ENCODE measurements at regions not wholly inside any gene's neighbourhood (a gene's known extent, or its start where the extent isn't known, plus 50 kb on each side); places are given as distances from the start of the nearest gene placed in this dataset.

GRCh38 chr1:234838182-234838581 lies 228.2 kb upstream of the IRF2BP2 start:
- H3K4me3 Mint-ChIP-seq: no peak overlapping the region
- H3K4me3 ChIP-seq: no peak overlapping the region
- H3K27me3 ChIP-seq: no peaks in the 10 kb centered on the region
- no peak overlapping the region for H3K27ac Mint-ChIP-seq
- H3K9me3 ChIP-seq (ENCODE audit: low read depth): peaks cover 2% of the 10 kb centered on the region
- no peaks in the 10 kb centered on the region for H3K36me3 ChIP-seq
- no peaks in the 10 kb centered on the region for H3K79me2 ChIP-seq (ENCODE audit: low read depth)
- no peak overlapping the region for H2AFZ ChIP-seq (replicated peaks)
- H3K9ac ChIP-seq: no peak overlapping the region
- no peak for DNase-seq (ENCODE audit: low spot score)
- peaks cover 7% of the 10 kb centered on the region for H3K9me3 Mint-ChIP-seq
- H3K4me1 ChIP-seq: no peaks in the 10 kb centered on the region
- no peak overlapping the region for H3K4me2 ChIP-seq
- no peaks in the 10 kb centered on the region for H3K36me3 Mint-ChIP-seq
- H4K20me1 ChIP-seq (ENCODE audit: low read depth): no peaks in the 10 kb centered on the region
- TF ChIP-seq, protein P1, sequence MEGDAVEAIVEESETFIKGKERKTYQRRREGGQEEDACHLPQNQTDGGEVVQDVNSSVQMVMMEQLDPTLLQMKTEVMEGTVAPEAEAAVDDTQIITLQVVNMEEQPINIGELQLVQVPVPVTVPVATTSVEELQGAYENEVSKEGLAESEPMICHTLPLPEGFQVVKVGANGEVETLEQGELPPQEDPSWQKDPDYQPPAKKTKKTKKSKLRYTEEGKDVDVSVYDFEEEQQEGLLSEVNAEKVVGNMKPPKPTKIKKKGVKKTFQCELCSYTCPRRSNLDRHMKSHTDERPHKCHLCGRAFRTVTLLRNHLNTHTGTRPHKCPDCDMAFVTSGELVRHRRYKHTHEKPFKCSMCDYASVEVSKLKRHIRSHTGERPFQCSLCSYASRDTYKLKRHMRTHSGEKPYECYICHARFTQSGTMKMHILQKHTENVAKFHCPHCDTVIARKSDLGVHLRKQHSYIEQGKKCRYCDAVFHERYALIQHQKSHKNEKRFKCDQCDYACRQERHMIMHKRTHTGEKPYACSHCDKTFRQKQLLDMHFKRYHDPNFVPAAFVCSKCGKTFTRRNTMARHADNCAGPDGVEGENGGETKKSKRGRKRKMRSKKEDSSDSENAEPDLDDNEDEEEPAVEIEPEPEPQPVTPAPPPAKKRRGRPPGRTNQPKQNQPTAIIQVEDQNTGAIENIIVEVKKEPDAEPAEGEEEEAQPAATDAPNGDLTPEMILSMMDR (IDR thresholded peaks at IDR 0.05): no peak
- no peak for TF ChIP-seq EZH2phosphoT487 (IDR thresholded peaks at IDR 0.05)
- TF ChIP-seq EZH2 (IDR thresholded peaks at IDR 0.05): no peak
- peaks cover 5% of the 10 kb centered on the region for H3K27me3 Mint-ChIP-seq (ENCODE audit: insufficient read depth, low read depth)
- peaks cover 14% of the 10 kb centered on the region for H3K4me1 Mint-ChIP-seq
- H3F3A ChIP-seq (ENCODE audit: low read depth): no peaks in the 10 kb centered on the region
- no peak overlapping the region for H3K27ac ChIP-seq

DNA sequence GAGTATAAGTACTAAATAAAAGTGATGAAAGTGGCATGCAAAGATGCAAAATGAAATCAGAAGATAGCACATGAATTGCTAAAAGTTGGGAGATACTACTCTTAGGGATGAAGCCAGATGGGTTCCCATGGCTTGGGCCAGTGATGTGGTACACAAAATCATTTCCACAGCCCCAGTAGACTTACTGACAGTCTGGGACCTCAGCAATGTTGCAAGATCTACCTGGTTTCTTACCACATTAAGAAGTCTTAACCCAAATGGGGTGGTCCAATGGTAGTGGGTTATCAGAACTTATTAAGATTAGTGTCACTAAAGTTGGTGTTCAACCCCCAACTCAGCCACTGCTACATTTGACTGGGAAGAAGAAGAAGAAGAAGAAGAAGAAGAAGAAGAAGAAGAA lies 227.7 kb upstream of the IRF2BP2 start:
- H2AFZ ChIP-seq (replicated peaks): no peak overlapping the region
- H3K27ac Mint-ChIP-seq: no peak overlapping the region
- DNase-seq (ENCODE audit: low spot score): no peak
- H3K4me3 ChIP-seq: no peak overlapping the region
- no peaks in the 10 kb centered on the region for H3K36me3 Mint-ChIP-seq
- no peak overlapping the region for H3K9ac ChIP-seq
- no peaks in the 10 kb centered on the region for H3K27me3 ChIP-seq
- TF ChIP-seq EZH2 (IDR thresholded peaks at IDR 0.05) (no peak), EZH2phosphoT487 (IDR thresholded peaks at IDR 0.05) (no peak)
- TF ChIP-seq, protein P1 (IDR thresholded peaks at IDR 0.05): no peak
- H3K9me3 Mint-ChIP-seq: peaks cover 7% of the 10 kb centered on the region
- H3K4me3 Mint-ChIP-seq: no peak overlapping the region
- H3K79me2 ChIP-seq (ENCODE audit: low read depth): no peaks in the 10 kb centered on the region
- H3F3A ChIP-seq (ENCODE audit: low read depth): no peaks in the 10 kb centered on the region
- no peak overlapping the region for H3K4me2 ChIP-seq
- peaks cover 10% of the 10 kb centered on the region for H3K4me1 Mint-ChIP-seq
- no peak overlapping the region for H3K27ac ChIP-seq
- peaks cover 5% of the 10 kb centered on the region for H3K27me3 Mint-ChIP-seq (ENCODE audit: insufficient read depth, low read depth)
- H4K20me1 ChIP-seq (ENCODE audit: low read depth): no peaks in the 10 kb centered on the region
- H3K36me3 ChIP-seq: no peaks in the 10 kb centered on the region
- peaks cover 2% of the 10 kb centered on the region for H3K9me3 ChIP-seq (ENCODE audit: low read depth)
- no peaks in the 10 kb centered on the region for H3K4me1 ChIP-seq

- Histone ChIP-seq H3F3A (ENCODE audit: low read depth) (no peaks in the 10 kb centered on the region), H3K9ac (no peak overlapping the region), H3K27ac (no peak overlapping the region), H2AFZ (replicated peaks) (no peak overlapping the region), H4K20me1 (ENCODE audit: low read depth) (no peaks in the 10 kb centered on the region), H3K79me2 (ENCODE audit: low read depth) (no peaks in the 10 kb centered on the region), H3K4me3 (no peak overlapping the region), H3K4me1 (no peaks in the 10 kb centered on the region), H3K36me3 (no peaks in the 10 kb centered on the region), H3K4me2 (no peak overlapping the region), H3K9me3 (ENCODE audit: low read depth) (peaks cover 2% of the 10 kb centered on the region), H3K27me3 (no peaks in the 10 kb centered on the region)
- Mint-ChIP-seq H3K4me1 (peaks cover 8% of the 10 kb centered on the region), H3K36me3 (no peaks in the 10 kb centered on the region), H3K9me3 (peaks cover 8% of the 10 kb centered on the region), H3K4me3 (no peak overlapping the region), H3K27me3 (ENCODE audit: insufficient read depth, low read depth) (peaks cover 5% of the 10 kb centered on the region), H3K27ac (no peak overlapping the region)
- no peak for TF ChIP-seq EZH2phosphoT487 (IDR thresholded peaks at IDR 0.05)
- no peak for TF ChIP-seq EZH2 (IDR thresholded peaks at IDR 0.05)
- TF ChIP-seq, protein P1 (IDR thresholded peaks at IDR 0.05): no peak
- DNase-seq (ENCODE audit: low spot score): no peak
Measured at GRCh38 chr1:234836776-234837357, 226.9 kb upstream of the IRF2BP2 start.

All from neural progenitor cell (in vitro differentiated cells).